ENCODE measurements at regions not wholly inside any gene's neighbourhood (a gene's known extent, or its start where the extent isn't known, plus 50 kb on each side); places are given as distances from the start of the nearest gene placed in this dataset.

DNA sequence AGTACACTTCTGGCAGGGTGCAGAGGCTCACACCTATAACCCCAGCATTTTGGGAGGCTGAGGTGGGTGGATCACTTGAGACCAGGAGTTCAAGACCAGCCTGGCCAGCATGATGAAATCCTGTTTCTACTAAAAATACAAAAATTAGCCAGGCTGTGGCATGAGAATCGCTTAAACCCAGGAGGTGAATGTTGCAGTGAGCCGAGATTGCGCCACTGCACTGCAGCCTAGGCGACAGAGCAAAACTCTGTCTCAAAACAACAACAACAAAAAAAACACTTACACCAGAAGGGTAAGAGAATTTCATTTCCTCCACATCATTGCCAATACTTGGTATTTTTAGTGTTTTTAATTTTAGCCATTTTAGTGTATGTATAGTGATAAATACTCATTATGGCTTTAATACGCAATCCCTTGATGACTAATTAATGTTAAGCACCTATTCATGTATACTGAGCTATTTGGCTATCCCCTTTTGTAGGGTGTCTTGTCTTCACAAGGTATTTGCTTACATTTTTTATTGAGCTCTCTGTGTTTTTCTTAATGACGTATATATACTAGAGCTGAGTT, 77.1 kb upstream of the TNR start:
- TF ChIP-seq TAF1 (IDR thresholded peaks at IDR 0.05; ENCODE audit: low read depth, low read length) (no peak), PAX5 (IDR thresholded peaks at IDR 0.05; ENCODE audit: insufficient read depth, low read length, severe bottlenecking) (no peak)
